Progenitor cell of endocrine pancreas (in vitro differentiated cells): ENCODE measurements at regions not wholly inside any gene's neighbourhood (a gene's known extent, or its start where the extent isn't known, plus 50 kb on each side); places are given as distances from the start of the nearest gene placed in this dataset.

Source experiments
- DNase-seq: peaks from one replicate; pipeline ENCODE4 v3.0.0; 2021; ENCODE audit warnings: low spot score; ENCODE audit not compliant: unreplicated experiment
- H3K27ac Mint-ChIP-seq: 2 replicates; pipeline ENCODE4 v1.8.0; 2021; ENCODE audit warnings: mild to moderate bottlenecking, moderate library complexity, mixed read lengths
- H3K27me3 Mint-ChIP-seq: 2 replicates; pipeline ENCODE4 v1.8.0; 2021; ENCODE audit warnings: mixed read lengths
- H3K36me3 Mint-ChIP-seq: 2 replicates; pipeline ENCODE4 v1.8.0; 2022; ENCODE audit warnings: mixed read lengths; ENCODE audit not compliant: insufficient read depth
- H3K4me1 Mint-ChIP-seq: 2 replicates; pipeline ENCODE4 v1.8.0; 2021; ENCODE audit warnings: low read depth, mixed read lengths
- H3K4me3 Mint-ChIP-seq: 2 replicates; pipeline ENCODE4 v1.8.0; 2021; ENCODE audit warnings: low read depth, mild to moderate bottlenecking, moderate library complexity, mixed read lengths
- H3K9me3 Mint-ChIP-seq: 2 replicates; pipeline ENCODE4 v1.8.0; 2021; ENCODE audit warnings: low read depth, mixed read lengths
- CTCF ChIP-seq: fragments of 200-600 bp; sonication (generic); IDR thresholded peaks from one replicate; pipeline ENCODE4 v1.5.0; 2021; ENCODE audit warnings: antibody characterized with exemption, mild to moderate bottlenecking; ENCODE audit not compliant: unreplicated experiment

GRCh38 chr7:121541457-121541856, 145.3 kb upstream of the FAM3C start:
- TF ChIP-seq CTCF: no peak
- Mint-ChIP-seq H3K9me3 (peaks cover 9% of the 10 kb centered on the region), H3K27me3 (no peaks in the 10 kb centered on the region), H3K4me3 (no peak overlapping the region), H3K27ac (no peak overlapping the region), H3K4me1 (peaks cover 9% of the 10 kb centered on the region), H3K36me3 (peaks cover 1% of the 10 kb centered on the region)
- no peak for DNase-seq

- no peak for TF ChIP-seq CTCF
- Mint-ChIP-seq H3K36me3 (peaks cover 1% of the 10 kb centered on the region), H3K27me3 (no peaks in the 10 kb centered on the region), H3K27ac (no peak overlapping the region), H3K9me3 (peaks cover 5% of the 10 kb centered on the region), H3K4me1 (peaks cover 4% of the 10 kb centered on the region), H3K4me3 (no peak overlapping the region)
- DNase-seq: no peak
These were observed 144.0 kb upstream of the FAM3C start for GRCh38 chr7:121540138-121540537.

GRCh38 chr7:121537031-121537430, 140.9 kb upstream of the FAM3C start:
- no peak overlapping the region for H3K4me3 Mint-ChIP-seq
- H3K27ac Mint-ChIP-seq: no peak overlapping the region
- H3K9me3 Mint-ChIP-seq: peaks cover 2% of the 10 kb centered on the region
- H3K4me1 Mint-ChIP-seq: no peaks in the 10 kb centered on the region
- TF ChIP-seq CTCF: no peak
- H3K36me3 Mint-ChIP-seq: no peaks in the 10 kb centered on the region
- H3K27me3 Mint-ChIP-seq: no peaks in the 10 kb centered on the region
- no peak for DNase-seq

GRCh38 chr7:121531175-121532070, 135.3 kb upstream of the FAM3C start:
- no peak for DNase-seq
- peaks cover 3% of the 10 kb centered on the region for H3K9me3 Mint-ChIP-seq
- H3K27ac Mint-ChIP-seq: no peak overlapping the region
- no peaks in the 10 kb centered on the region for H3K36me3 Mint-ChIP-seq
- TF ChIP-seq CTCF: no peak
- no peak overlapping the region for H3K4me3 Mint-ChIP-seq
- H3K4me1 Mint-ChIP-seq: peaks cover 2% of the 10 kb centered on the region
- H3K27me3 Mint-ChIP-seq: no peaks in the 10 kb centered on the region

- Mint-ChIP-seq H3K27me3 (no peaks in the 10 kb centered on the region), H3K9me3 (peaks cover 3% of the 10 kb centered on the region), H3K4me1 (peaks cover 2% of the 10 kb centered on the region), H3K4me3 (no peak overlapping the region), H3K36me3 (no peaks in the 10 kb centered on the region), H3K27ac (no peak overlapping the region)
- DNase-seq: no peak
- TF ChIP-seq CTCF: no peak
These were observed 134.4 kb upstream of the FAM3C start for GRCh38 chr7:121530227-121531174.
